ENCODE measurements at regions not wholly inside any gene's neighbourhood (a gene's known extent, or its start where the extent isn't known, plus 50 kb on each side); places are given as distances from the start of the nearest gene placed in this dataset.

GRCh38 chrX:9326369-9326768 is 138.5 kb upstream of the TBL1X start:
- no peak overlapping the region for H2AFZ ChIP-seq (ENCODE audit: insufficient read depth, low read depth, low read length, poor library complexity, severe bottlenecking)
- Mint-ChIP-seq H3K27me3 (peaks cover 3% of the 10 kb centered on the region), H3K4me3 (no peak overlapping the region), H3K4me1 (peaks cover 13% of the 10 kb centered on the region), H3K9me3 (ENCODE audit: insufficient read depth) (peaks cover 3% of the 10 kb centered on the region), H3K27ac (no peak overlapping the region)
- no peaks in the 10 kb centered on the region for H3K4me1 ChIP-seq (ENCODE audit: control insufficient read depth in 2 of 2, insufficient read depth in 2 of 2, low read length in 2 of 2)
- POLR2A ChIA-PET: no interaction called here
- no peaks in the 10 kb centered on the region for H3K27me3 ChIP-seq (replicated peaks in 1 of 4; ENCODE audit: control extremely low read depth in 1 of 4, control insufficient read depth in 3 of 4, insufficient read depth in 4 of 4, low read length in 3 of 4)
- DNase-seq (no peak), ATAC-seq (ENCODE audit: low read depth) (no peak)
- CTCF ChIA-PET: no interaction called here
- H3K27ac ChIP-seq (ENCODE audit: low read length in 2 of 2): no peak overlapping the region
- no peaks in the 10 kb centered on the region for H3K36me3 ChIP-seq (replicated peaks in 1 of 2; ENCODE audit: control extremely low read depth in 1 of 2, control insufficient read depth in 1 of 2, extremely low read depth in 1 of 2, insufficient read depth in 2 of 2, low read length in 1 of 2)
- H3K9me3 ChIP-seq (ENCODE audit: control extremely low read depth in 1 of 3, control insufficient read depth in 2 of 3, insufficient read depth in 1 of 3, low read length in 2 of 3): peaks cover 0 to 5% (median 0%) of the 10 kb centered on the region in 3 donors
- 100% methylated on average over 3 of the region's 6 CpGs for WGBS (ENCODE audit: insufficient coverage)
- intact Hi-C loops (cut with micrococcal nuclease): no loop called here
- no peaks in the 10 kb centered on the region for H3K79me2 ChIP-seq (ENCODE audit: control insufficient read depth, insufficient read depth, low read length)
- no peak overlapping the region for H3K4me2 ChIP-seq (replicated peaks; ENCODE audit: low read depth, low read length, poor library complexity, severe bottlenecking)
- H3K9ac ChIP-seq (ENCODE audit: low read length): no peak overlapping the region
- H3K4me3 ChIP-seq (ENCODE audit: control extremely low read depth in 1 of 5, extremely low read depth in 1 of 5, insufficient read depth in 1 of 5, low read depth in 2 of 5, low read length in 4 of 5): no peak overlapping the region
- H4K20me1 ChIP-seq (ENCODE audit: control insufficient read depth, insufficient read depth, low read length, poor library complexity, severe bottlenecking): no peaks in the 10 kb centered on the region
- TF ChIP-seq EZH2 (IDR thresholded peaks at IDR 0.05; ENCODE audit: borderline replicate concordance, insufficient read depth, low read depth, low read length, poor library complexity, severe bottlenecking) (no peak), CTCF (IDR thresholded peaks at IDR 0.05) (no peak)

GRCh38 chrX:9327086-9327746 is 137.6 kb upstream of the TBL1X start:
- ATAC-seq (ENCODE audit: low read depth) (no peak), DNase-seq (no peak)
- 100% methylated on average over 1 of the region's 6 CpGs for WGBS (ENCODE audit: insufficient coverage)
- Histone ChIP-seq H3K9ac (ENCODE audit: low read length) (no peak overlapping the region), H3K36me3 (replicated peaks in 1 of 2; ENCODE audit: control extremely low read depth in 1 of 2, control insufficient read depth in 1 of 2, extremely low read depth in 1 of 2, insufficient read depth in 2 of 2, low read length in 1 of 2) (no peaks in the 10 kb centered on the region), H3K4me2 (replicated peaks; ENCODE audit: low read depth, low read length, poor library complexity, severe bottlenecking) (no peak overlapping the region), H3K27me3 (replicated peaks in 1 of 4; ENCODE audit: control extremely low read depth in 1 of 4, control insufficient read depth in 3 of 4, insufficient read depth in 4 of 4, low read length in 3 of 4) (no peaks in the 10 kb centered on the region), H2AFZ (ENCODE audit: insufficient read depth, low read depth, low read length, poor library complexity, severe bottlenecking) (no peak overlapping the region), H3K9me3 (ENCODE audit: control extremely low read depth in 1 of 3, control insufficient read depth in 2 of 3, insufficient read depth in 1 of 3, low read length in 2 of 3) (peaks cover 0 to 5% (median 0%) of the 10 kb centered on the region in 3 donors), H3K4me1 (ENCODE audit: control insufficient read depth in 2 of 2, insufficient read depth in 2 of 2, low read length in 2 of 2) (no peaks in the 10 kb centered on the region), H3K27ac (ENCODE audit: low read length in 2 of 2) (no peak overlapping the region), H3K79me2 (ENCODE audit: control insufficient read depth, insufficient read depth, low read length) (no peaks in the 10 kb centered on the region), H4K20me1 (ENCODE audit: control insufficient read depth, insufficient read depth, low read length, poor library complexity, severe bottlenecking) (no peaks in the 10 kb centered on the region), H3K4me3 (ENCODE audit: control extremely low read depth in 1 of 5, extremely low read depth in 1 of 5, insufficient read depth in 1 of 5, low read depth in 2 of 5, low read length in 4 of 5) (no peak overlapping the region)
- ChIA-PET CTCF (no interaction called here), POLR2A (no interaction called here)
- Mint-ChIP-seq H3K4me3 (no peak overlapping the region), H3K4me1 (peaks cover 13% of the 10 kb centered on the region), H3K27ac (no peak overlapping the region), H3K9me3 (ENCODE audit: insufficient read depth) (peaks cover 3% of the 10 kb centered on the region), H3K27me3 (peaks cover 3% of the 10 kb centered on the region)
- intact Hi-C loops (cut with micrococcal nuclease): no loop called here
- TF ChIP-seq EZH2 (IDR thresholded peaks at IDR 0.05; ENCODE audit: borderline replicate concordance, insufficient read depth, low read depth, low read length, poor library complexity, severe bottlenecking): no peak
- TF ChIP-seq CTCF (IDR thresholded peaks at IDR 0.05): no peak

Measured in B cell (primary cell).